Ishikawa (cell line): ENCODE measurements at regions not wholly inside any gene's neighbourhood (a gene's known extent, or its start where the extent isn't known, plus 50 kb on each side); places are given as distances from the start of the nearest gene placed in this dataset.

ENCODE experiments used
- CEBPB ChIP-seq: IDR thresholded peaks from 2 replicates; pipeline ENCODE4 v1.6.1; 2012
- CREB1 ChIP-seq: IDR thresholded peaks from 2 replicates; pipeline ENCODE4 v1.6.1; 2012; ENCODE audit warnings: low read depth
- EGR1 ChIP-seq: IDR thresholded peaks from 2 replicates; pipeline ENCODE4 v1.6.1; 2012
- EP300 ChIP-seq: IDR thresholded peaks from 2 replicates; pipeline ENCODE4 v1.6.1; 2012; ENCODE audit warnings: borderline replicate concordance
- FOXM1 ChIP-seq: IDR thresholded peaks from 2 replicates; pipeline ENCODE4 v1.6.1; 2012; ENCODE audit warnings: low read depth, borderline replicate concordance
- MAX ChIP-seq: IDR thresholded peaks from 2 replicates; pipeline ENCODE4 v1.6.1; 2012
- RAD21 ChIP-seq: IDR thresholded peaks from 2 replicates; pipeline ENCODE4 v1.6.1; 2012; ENCODE audit warnings: low read depth
- TAF1 ChIP-seq: IDR thresholded peaks from 2 replicates; pipeline ENCODE4 v1.6.1; 2012; ENCODE audit warnings: low read depth, mild to moderate bottlenecking
- TCF12 ChIP-seq: IDR thresholded peaks from 2 replicates; pipeline ENCODE4 v1.6.1; 2012; ENCODE audit warnings: low read depth
- TEAD4 ChIP-seq: IDR thresholded peaks from 2 replicates; pipeline ENCODE4 v1.6.1; 2012
- USF1 ChIP-seq: IDR thresholded peaks from 2 replicates; pipeline ENCODE4 v1.6.1; 2012
- YY1 ChIP-seq: IDR thresholded peaks from 2 replicates; pipeline ENCODE4 v1.6.1; 2012; ENCODE audit warnings: low read depth
- ZBTB7A ChIP-seq: IDR thresholded peaks from 2 replicates; pipeline ENCODE4 v1.6.1; 2012; ENCODE audit warnings: low read depth
- TF ChIP-seq, protein P1 (sequence below): IDR thresholded peaks from 2 replicates; pipeline ENCODE4 v1.6.1; 2012; ENCODE audit warnings: low read depth, mild to moderate bottlenecking

DNA sequence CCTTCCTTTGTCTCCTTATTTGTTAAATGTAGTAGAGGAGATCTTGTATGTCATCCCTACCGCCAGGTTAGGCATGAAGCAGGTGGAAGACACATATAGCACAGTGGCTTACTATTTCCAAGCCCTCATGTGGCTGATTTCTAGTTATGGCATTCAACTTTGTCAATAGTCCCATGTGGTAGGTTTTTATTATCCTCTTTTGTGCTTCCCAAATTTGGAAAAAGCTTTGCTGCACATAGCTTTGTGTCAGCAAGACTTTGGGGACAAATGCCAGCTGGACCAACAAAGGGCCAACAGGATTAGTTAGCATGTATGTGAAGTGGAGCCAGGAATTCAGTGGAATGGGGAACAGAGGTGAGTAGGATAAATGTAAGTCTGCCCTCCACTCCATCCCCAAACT, 276.3 kb downstream of the PSAT1 start:
- TF ChIP-seq, protein P1, sequence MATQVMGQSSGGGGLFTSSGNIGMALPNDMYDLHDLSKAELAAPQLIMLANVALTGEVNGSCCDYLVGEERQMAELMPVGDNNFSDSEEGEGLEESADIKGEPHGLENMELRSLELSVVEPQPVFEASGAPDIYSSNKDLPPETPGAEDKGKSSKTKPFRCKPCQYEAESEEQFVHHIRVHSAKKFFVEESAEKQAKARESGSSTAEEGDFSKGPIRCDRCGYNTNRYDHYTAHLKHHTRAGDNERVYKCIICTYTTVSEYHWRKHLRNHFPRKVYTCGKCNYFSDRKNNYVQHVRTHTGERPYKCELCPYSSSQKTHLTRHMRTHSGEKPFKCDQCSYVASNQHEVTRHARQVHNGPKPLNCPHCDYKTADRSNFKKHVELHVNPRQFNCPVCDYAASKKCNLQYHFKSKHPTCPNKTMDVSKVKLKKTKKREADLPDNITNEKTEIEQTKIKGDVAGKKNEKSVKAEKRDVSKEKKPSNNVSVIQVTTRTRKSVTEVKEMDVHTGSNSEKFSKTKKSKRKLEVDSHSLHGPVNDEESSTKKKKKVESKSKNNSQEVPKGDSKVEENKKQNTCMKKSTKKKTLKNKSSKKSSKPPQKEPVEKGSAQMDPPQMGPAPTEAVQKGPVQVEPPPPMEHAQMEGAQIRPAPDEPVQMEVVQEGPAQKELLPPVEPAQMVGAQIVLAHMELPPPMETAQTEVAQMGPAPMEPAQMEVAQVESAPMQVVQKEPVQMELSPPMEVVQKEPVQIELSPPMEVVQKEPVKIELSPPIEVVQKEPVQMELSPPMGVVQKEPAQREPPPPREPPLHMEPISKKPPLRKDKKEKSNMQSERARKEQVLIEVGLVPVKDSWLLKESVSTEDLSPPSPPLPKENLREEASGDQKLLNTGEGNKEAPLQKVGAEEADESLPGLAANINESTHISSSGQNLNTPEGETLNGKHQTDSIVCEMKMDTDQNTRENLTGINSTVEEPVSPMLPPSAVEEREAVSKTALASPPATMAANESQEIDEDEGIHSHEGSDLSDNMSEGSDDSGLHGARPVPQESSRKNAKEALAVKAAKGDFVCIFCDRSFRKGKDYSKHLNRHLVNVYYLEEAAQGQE = no peak
- TF ChIP-seq RAD21 = no peak
- TF ChIP-seq EP300 = no peak
- TF ChIP-seq EGR1 = no peak
- no peak for TF ChIP-seq CEBPB
- TF ChIP-seq TAF1 = no peak
- no peak for TF ChIP-seq MAX
- no peak for TF ChIP-seq USF1
- TF ChIP-seq ZBTB7A = no peak
- TF ChIP-seq CREB1 = no peak
- TF ChIP-seq FOXM1 = no peak
- no peak for TF ChIP-seq TCF12
- TF ChIP-seq TEAD4 = no peak
- no peak for TF ChIP-seq YY1
